GM13976 (cell line): ENCODE measurements at regions not wholly inside any gene's neighbourhood (a gene's known extent, or its start where the extent isn't known, plus 50 kb on each side); places are given as distances from the start of the nearest gene placed in this dataset.

Experiments used
- DNase-seq: peaks from one replicate; pipeline ENCODE4 v3.0.0; 2012; ENCODE audit warnings: low spot score
- CTCF ChIP-seq: IDR thresholded peaks from 2 replicates; pipeline ENCODE4 v1.5.1; 2012; ENCODE audit warnings: borderline replicate concordance, mild to moderate bottlenecking; ENCODE audit not compliant: insufficient read depth; ENCODE audit errors: extremely low read depth, missing control alignments, control extremely low read depth
- in situ Hi-C: fragments of 300-500 bp; cut with MboI; formaldehyde crosslinking; loops from one replicate; pipeline ENCODE4 v1.12.0; 2022; ENCODE audit warnings: low sequenced_read_pairs, mixed read lengths, inconsistent platforms; ENCODE audit not compliant: unreplicated experiment

GRCh38 chr14:58801086-58801485 lies 163.3 kb downstream of the DACT1 start:
- in situ Hi-C loops = no loop called here
- no peak for DNase-seq
- TF ChIP-seq CTCF = no peak

- no peak for TF ChIP-seq CTCF
- in situ Hi-C loops = no loop called here
- no peak for DNase-seq
Observed at GRCh38 chr14:58805057-58805456, 167.3 kb downstream of the DACT1 start.

GRCh38 chr14:58805605-58806409 lies 168.0 kb downstream of the DACT1 start:
- TF ChIP-seq CTCF = no peak
- in situ Hi-C loops = no loop called here
- no peak for DNase-seq

GRCh38 chr14:58807191-58807590 lies 169.4 kb downstream of the DACT1 start:
- no peak for DNase-seq
- no peak for TF ChIP-seq CTCF
- in situ Hi-C loops = no loop called here

GRCh38 chr14:58808828-58809227 lies 171.1 kb downstream of the DACT1 start:
- DNase-seq = no peak
- TF ChIP-seq CTCF = no peak
- in situ Hi-C loops = no loop called here

- TF ChIP-seq CTCF = no peak
- no peak for DNase-seq
- in situ Hi-C loops = no loop called here
Observed at GRCh38 chr14:58809520-58809919, 171.8 kb downstream of the DACT1 start.
